BE2C (cell line): ENCODE measurements at regions not wholly inside any gene's neighbourhood (a gene's known extent, or its start where the extent isn't known, plus 50 kb on each side); places are given as distances from the start of the nearest gene placed in this dataset.
"Not testable (repeated sequence)": the region's sequence is repeated elsewhere in the genome, so short reads cannot be mapped to it uniquely, and the experiment has no call there.

Source experiments
- DNase-seq: peaks from one replicate; pipeline ENCODE4 v3.0.0-alpha.2; 2020
- H3K27me3 ChIP-seq: fragments of 250-450 bp; sonication (Bioruptor Pico); 2 replicates; pipeline ENCODE4 v1.5.1; 2020; ENCODE audit warnings: mild to moderate bottlenecking
- H3K36me3 ChIP-seq: fragments of 250-450 bp; sonication (Bioruptor Pico); 2 replicates; pipeline ENCODE4 v1.5.1; 2020; ENCODE audit warnings: mild to moderate bottlenecking
- H3K4me1 ChIP-seq: fragments of 250-450 bp; sonication (Bioruptor Pico); 2 replicates; pipeline ENCODE4 v1.5.1; 2020
- H3K4me3 ChIP-seq: 2 replicates; pipeline ENCODE4 v1.5.1; 2011; ENCODE audit warnings: low read depth, low read length
- H3K9me3 ChIP-seq: fragments of 250-450 bp; sonication (Bioruptor Pico); 2 replicates; pipeline ENCODE4 v1.5.1; 2020
- TF ChIP-seq, protein P1 (sequence below): IDR thresholded peaks from 2 replicates; pipeline ENCODE4 v1.5.1; 2012; ENCODE audit warnings: mild to moderate bottlenecking, low read depth, low read length

DNA sequence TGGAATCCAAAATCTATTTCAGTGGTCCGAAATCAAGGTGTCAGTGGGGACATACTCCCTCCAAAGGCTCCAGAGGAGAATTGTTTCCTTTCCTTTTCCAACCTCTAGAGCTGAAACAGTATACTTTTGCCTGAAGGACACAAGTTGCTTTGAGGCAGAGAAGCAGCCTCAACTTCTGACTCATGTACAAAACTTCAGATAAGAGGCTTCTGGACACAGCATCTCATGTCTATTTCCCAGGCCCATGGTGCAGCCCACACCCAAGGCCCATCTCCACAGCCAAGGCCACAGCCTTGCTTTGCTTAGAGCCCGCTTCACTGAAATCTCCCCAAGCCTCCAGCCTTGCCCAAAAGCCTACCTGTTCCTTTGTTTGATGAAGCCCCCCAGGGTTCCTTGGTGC is 68.9 kb downstream of the ZNF467 start:
- H3K4me1 ChIP-seq: no peaks in the 10 kb centered on the region
- H3K36me3 ChIP-seq: no peaks in the 10 kb centered on the region
- DNase-seq: no peak
- H3K27me3 ChIP-seq: no peaks in the 10 kb centered on the region
- H3K4me3 ChIP-seq: no peak overlapping the region
- TF ChIP-seq, protein P1, sequence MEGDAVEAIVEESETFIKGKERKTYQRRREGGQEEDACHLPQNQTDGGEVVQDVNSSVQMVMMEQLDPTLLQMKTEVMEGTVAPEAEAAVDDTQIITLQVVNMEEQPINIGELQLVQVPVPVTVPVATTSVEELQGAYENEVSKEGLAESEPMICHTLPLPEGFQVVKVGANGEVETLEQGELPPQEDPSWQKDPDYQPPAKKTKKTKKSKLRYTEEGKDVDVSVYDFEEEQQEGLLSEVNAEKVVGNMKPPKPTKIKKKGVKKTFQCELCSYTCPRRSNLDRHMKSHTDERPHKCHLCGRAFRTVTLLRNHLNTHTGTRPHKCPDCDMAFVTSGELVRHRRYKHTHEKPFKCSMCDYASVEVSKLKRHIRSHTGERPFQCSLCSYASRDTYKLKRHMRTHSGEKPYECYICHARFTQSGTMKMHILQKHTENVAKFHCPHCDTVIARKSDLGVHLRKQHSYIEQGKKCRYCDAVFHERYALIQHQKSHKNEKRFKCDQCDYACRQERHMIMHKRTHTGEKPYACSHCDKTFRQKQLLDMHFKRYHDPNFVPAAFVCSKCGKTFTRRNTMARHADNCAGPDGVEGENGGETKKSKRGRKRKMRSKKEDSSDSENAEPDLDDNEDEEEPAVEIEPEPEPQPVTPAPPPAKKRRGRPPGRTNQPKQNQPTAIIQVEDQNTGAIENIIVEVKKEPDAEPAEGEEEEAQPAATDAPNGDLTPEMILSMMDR: no peak
- no peaks in the 10 kb centered on the region for H3K9me3 ChIP-seq

DNA sequence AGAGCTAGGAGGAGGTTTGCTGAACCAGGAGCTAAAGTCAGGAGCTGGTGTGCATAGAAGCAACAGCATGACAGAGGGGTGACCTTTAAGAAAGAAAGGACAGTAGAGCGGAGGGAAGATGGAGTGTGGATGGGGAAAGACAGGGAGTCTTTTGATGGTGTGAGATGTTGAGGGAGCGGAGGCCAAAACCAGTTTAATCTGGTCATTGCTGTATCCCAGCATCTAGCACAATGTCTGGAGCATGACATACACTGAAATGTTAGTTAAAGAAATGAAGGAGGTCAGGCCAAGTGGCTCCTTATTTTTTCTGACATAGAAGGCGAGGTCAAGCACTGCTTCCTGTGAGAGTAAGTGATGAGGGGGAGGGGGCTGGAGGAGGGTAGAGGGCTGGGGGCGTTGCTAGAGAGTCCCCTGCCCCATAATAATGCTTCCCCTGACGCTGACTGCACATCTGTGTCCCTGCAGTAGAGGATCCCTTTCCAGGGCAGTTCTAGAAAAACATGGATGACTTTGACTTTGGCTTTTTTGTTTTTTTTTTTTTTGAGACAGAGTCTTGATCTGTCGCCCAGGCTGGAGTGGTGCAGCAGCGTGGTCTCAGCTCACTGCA is 70.2 kb downstream of the ZNF467 start:
- Histone ChIP-seq H3K27me3 (no peaks in the 10 kb centered on the region), H3K36me3 (no peaks in the 10 kb centered on the region), H3K4me3 (no peak overlapping the region), H3K9me3 (no peaks in the 10 kb centered on the region; the same call in 1 of the 2 replicates), H3K4me1 (no peaks in the 10 kb centered on the region)
- TF ChIP-seq, protein P1: no peak
- no peak for DNase-seq

DNA sequence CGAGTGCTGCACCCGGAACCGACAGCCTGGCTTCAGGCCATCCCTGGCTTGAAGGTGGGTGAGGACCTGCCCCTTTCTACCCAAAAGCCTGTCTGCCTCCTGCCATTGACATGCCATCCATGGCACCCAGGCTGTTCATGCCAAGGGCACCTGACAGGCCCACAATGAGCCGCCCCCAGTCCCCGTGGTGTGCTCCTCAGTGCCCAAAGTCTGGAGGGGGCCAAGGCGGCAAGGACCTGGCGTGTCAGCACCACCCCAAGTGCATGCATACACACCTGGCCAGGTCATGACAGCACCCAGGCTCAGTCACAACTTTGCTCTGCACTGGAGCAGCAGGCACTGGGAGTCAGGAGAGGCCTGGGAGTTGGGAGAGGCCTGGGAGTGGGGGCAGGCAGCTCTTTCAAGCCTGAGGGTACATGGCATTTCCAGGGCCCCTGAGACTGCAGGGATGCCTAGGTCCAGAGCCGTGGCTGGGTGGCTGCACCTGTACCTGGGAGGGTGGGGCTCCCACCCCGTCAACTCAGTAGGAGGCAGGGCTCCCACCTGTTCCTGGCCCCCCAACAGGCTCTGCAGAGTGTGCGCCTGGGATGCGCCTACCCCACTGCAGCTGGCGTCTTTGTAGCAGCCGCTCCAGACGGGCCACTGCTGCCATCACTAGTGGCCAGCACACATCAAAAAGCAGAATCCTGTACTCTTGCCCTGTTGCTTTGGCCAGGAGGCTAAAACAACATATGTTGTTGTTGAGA is 71.7 kb downstream of the ZNF467 start:
- no peak for DNase-seq
- no peak overlapping the region for H3K4me3 ChIP-seq
- TF ChIP-seq, protein P1: no peak
- H3K36me3 ChIP-seq: no peaks in the 10 kb centered on the region
- no peaks in the 10 kb centered on the region; the same call in 1 of the 2 replicates for H3K9me3 ChIP-seq
- no peaks in the 10 kb centered on the region for H3K4me1 ChIP-seq
- H3K27me3 ChIP-seq: peaks cover 3% of the 10 kb centered on the region; the same call in 1 of the 2 replicates

- not testable (repeated sequence) for H3K9me3 ChIP-seq, H3K36me3 ChIP-seq, H3K4me1 ChIP-seq, H3K4me3 ChIP-seq, DNase-seq
- peaks cover 20% of the 10 kb centered on the region for H3K27me3 ChIP-seq
Measured at GRCh38 chr7:149697767-149698166, 75.6 kb downstream of the ZNF467 start.

GRCh38 chr7:149696280-149696679 is 77.1 kb downstream of the ZNF467 start:
- Histone ChIP-seq H3K4me1 (no peaks in the 10 kb centered on the region), H3K27me3 (peaks cover 25% of the 10 kb centered on the region), H3K9me3 (no peaks in the 10 kb centered on the region; the same call in 1 of the 2 replicates), H3K36me3 (no peaks in the 10 kb centered on the region), H3K4me3 (no peak overlapping the region)
- DNase-seq: no peak
- TF ChIP-seq, protein P1: no peak

GRCh38 chr7:149692557-149692982 is 80.8 kb downstream of the ZNF467 start:
- no peak for DNase-seq
- Histone ChIP-seq H3K9me3 (no peaks in the 10 kb centered on the region), H3K4me3 (no peak overlapping the region), H3K4me1 (no peaks in the 10 kb centered on the region; the same call in 1 of the 2 replicates), H3K27me3 (peaks cover 25% of the 10 kb centered on the region), H3K36me3 (no peaks in the 10 kb centered on the region)
- TF ChIP-seq, protein P1: no peak
